NCI-H146 treated with DMSO at 0.1 percent for 48 hours (cell line): ENCODE measurements at regions not wholly inside any gene's neighbourhood (a gene's known extent, or its start where the extent isn't known, plus 50 kb on each side); places are given as distances from the start of the nearest gene placed in this dataset.
"Not testable (repeated sequence)": the region's sequence is repeated elsewhere in the genome, so short reads cannot be mapped to it uniquely, and the experiment has no call there.

Experiments
- DNase-seq: peaks from one replicate; lab custom pipeline; 2025; ENCODE audit not compliant: unreplicated experiment; lab: John Stamatoyannopoulos, UW

DNA sequence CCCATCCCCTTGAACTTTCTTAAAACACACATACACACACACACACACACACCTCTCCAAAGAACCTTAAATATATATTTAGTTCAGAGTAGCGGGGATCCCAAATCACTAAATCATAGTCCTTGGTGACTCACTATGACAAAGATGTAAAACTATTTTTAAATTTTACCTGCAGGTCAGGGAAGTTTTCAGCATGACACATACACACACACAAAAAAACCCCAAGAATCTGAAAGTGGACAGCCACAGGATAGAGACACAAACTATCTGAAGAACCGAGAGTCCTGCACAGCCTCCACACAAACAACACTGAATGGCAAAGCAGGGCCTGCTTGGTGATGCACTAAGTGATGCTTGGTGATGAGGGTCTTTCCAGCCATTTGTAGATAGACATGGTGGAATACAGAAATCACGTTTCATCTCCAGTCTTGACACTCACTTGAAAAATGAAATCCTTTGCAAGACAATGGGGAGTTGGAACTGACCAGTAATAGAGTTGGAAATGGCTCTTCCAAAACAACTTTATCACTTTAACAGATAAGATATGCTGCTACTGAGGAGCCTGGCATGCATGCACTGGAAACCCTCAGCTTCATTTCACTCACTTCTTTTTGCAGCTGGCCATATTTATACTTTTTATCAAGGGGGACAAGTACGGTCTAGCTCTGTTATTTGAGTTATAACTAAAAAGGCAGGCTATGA is 307.3 kb downstream of the RAPGEF2 start:
- DNase-seq = no peak

DNA sequence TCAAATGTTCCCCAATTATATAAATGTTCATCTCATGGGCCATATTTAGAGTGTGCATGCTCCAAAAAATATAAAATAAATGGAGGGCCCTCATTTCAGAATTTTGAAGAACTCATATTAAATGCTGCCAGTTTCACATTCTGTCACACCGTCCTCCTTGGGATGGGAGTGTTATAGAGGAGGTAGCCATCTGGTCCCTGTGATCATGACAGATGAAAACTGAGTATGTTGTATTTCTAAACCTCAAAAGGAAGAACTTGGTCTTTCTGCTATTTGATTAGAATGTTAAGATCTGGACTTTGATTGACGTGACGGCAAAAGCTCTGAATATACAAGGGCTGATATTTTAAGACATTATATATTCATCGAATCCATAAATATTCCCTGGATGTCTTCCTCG is 308.0 kb downstream of the RAPGEF2 start:
- no peak for DNase-seq

DNA sequence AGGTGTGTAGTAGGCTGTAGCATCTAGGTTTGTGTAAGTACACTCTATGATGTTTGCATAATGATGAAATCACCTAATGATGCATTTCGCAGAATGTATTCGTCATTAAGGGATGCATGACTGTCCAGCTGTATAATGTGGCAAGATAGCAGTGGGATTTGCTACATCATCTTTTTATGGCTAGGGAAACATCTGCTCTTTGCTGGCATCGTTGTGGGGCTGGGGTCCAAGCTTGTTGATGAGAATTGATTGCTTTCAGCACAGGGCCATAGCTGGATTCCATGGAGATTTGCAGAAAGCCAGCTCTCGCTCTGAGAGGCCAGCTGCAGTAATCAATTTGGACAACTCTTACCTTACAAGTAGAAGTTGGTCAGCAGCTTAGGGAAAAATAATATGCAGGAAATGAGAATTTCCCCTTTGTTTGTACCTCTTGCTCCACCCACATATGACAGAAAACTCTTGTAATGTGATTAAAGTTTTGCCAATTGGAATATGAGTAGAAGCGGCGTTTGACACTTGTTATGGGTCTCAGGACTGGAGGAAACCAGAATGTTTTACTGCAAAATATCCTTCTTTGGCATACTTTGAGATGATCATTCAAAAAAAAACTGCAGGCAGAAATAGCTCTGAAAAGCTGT is 310.5 kb downstream of the RAPGEF2 start:
- no peak for DNase-seq

DNA sequence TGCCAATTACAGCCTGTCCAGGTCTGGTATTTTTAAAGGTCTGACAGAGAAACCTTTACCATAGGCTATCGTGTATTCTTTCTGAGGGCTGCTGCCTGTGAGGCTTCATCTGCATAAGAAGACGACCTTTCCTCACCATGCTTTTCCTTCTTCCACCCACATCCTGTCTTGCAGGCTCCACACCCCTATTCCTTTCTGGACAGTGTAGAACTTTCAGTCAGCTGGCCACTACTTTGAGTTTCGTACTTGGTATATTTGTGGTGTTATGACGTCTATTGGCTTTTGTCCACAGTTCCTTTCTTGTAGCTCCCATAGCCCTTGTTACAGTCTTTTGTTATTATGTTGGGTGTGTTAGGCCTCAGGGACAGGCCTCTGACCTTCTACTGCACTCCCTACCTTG is 311.4 kb downstream of the RAPGEF2 start:
- DNase-seq = no peak

DNA sequence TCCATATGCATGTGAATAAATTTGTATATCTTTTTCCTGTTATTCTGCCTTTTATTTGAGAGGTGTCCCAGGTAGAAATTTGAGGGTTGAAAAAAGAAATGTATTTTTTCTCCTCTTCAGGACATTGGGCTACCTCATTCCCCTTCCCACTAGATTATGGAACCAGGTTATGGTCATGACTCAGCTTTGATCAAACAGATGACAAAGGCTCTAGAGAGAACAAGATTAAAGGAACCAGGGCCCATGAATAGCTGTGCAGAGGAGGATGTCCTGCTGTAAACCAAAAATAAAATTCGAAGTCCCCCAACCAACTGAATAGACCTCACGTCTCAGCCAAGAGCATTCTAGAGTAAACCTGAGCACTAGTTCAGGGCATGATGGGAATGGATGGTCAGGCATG is 313.2 kb downstream of the RAPGEF2 start:
- DNase-seq = no peak

DNA sequence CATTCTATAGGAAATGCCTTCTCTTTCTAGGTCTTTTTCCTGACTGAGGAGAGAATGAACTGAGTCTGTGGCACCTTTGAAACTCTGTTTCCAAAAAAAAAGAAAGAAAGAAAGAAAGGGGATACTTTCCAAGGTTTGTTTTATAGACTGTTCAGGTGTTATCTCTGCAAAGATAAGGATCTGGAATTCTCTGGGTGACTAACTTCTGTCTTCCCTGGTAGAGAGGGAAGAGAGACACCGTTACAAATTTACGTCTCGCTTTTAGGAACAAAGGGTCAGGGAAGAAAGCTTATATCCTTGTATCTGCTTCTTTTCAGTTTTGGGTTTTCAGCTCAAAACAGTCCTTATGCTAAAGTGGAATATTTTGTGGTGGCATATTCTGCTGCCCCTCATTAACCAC is 314.1 kb downstream of the RAPGEF2 start:
- no peak for DNase-seq

DNA sequence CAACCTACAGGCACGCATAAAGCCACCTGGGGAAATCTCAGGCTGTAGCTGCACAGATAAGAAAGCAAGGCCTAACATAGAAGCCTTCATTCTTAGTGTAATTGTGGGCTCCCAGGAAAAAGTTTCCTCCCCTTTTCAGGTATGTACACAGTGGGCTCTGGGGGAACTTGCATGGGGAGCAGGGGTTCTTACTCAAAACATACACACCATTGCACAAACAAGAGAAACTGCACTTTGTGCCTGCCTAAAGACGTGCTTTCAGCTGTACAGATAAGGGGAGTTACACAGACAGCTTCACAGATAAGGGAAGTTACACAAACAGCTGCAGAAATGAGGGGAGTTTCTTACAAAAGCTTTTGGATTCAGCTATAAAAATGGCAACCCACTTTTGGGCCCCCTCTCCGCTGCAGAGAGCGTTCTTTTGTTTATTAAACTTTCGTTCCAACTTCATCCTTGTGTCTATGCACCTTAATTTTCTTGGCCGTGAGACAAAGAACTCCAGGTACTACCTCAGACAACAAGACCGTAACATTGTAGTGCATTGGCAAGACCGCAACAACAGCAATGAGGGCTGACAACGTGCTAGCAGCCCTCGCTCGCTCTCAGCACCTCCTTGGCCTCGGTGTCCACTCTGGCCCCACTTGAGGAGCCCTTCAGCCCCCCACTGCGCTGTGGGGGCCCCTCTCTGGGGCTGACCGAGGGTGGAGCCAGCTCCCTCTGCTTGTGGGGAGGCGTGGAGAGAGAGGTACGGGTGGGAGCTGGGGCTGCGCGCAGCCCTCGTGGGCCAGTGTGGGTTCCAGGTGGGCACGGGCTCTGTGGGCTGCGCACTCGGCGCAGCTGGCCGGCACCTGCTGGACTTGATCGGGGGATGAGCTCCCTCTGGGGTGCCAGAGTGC is 317.5 kb downstream of the RAPGEF2 start:
- DNase-seq = no peak

DNA sequence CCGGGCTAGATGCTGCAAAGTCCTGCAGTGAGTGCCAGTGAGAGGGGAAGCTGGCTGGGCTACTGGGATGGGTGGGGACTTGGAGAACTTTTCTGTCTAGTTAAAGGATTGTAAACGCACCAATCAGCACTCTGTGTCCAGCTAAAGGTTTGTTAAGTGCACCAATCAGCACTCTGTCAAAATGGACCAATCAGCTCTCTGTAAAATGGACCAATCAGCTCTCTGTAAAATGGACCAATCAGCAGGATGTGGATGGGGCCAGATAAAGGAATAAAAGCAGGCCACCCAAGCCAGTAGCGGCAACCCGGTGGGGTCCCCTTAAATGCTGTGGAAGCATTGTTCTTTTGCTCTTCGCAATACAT is 318.2 kb downstream of the RAPGEF2 start:
- DNase-seq = not testable (repeated sequence)

DNA sequence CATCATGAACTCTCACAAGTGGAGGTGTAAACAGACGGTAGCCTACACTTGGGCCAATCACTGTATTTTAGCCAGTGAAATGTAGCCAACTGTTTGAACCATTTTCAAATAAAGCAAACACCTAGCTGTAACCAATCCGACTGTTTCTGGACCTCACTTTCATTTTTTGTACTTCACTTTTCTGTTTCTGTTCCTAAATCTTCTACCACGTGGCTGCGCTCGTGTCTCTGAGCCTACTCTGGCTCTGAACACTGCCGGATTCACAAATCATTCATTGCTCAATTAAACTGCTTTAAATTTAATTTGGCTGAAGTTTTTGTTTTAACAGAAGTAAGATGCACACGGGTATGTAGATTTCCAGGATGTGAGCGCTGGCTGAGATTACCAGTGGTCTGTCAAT is 319.1 kb downstream of the RAPGEF2 start:
- no peak for DNase-seq

DNA sequence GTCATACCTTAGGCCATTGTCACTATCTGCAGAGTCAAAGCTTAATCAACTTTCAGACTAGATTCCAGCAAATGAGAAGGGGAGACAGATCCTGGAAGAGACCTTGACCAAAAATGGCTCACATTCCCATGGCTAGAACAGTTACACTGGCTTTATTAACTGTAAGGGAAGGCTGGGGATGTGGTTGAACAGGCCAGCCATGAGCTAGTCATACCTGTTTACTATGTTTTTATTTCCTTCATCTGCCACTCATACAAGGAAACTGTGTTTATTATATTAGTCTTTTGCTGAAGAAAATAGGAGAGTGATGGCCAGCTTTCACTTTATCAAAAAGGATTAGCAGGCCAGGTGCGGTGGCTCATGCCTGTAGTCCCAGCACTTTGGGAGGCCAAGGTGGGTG is 319.7 kb downstream of the RAPGEF2 start:
- DNase-seq = no peak

DNA sequence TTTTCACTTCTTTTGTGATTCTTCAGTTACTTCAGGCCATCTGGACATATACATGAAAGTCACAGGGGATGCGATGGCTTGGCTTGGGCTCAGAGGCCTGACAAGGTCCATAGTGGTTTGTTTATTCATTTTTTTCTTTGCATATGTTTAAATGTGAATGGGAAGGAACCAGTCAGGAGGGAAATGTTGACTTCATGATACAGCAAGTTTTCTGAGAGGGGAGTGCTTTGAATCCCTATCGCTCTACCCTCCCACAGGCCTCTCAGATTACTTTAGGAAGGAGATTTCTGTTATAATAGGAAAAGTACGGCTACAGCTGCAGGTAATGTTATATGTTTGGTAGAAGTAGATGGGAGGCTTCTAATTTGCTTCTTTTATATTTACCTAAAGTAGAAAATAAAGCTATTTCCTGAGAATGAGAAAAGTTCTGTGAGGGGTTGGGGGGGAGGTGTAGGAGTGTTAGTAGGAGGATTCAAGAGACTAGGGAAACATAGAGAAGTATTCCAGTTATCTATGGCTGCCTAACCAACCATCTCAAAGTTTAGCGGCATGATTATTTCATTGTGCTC is 322.9 kb downstream of the RAPGEF2 start:
- no peak for DNase-seq

DNA sequence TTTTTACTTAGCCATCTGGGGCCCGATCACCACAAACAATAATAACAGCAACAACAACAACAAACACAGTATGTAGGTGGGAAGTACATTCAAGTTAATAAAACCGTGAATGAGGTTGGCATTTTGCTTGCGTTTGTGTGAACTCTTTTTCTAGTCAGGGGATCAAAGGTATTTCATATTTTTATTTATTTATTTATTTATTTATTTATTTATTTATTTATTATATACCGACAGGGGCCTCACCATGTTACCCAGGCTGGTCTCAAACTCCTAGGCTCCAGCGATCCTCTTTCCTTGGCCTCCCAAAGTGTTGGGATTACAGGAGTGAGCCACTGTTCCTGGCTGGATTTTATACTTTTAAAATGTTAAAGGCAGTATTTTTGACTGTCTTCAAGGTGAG is 325.4 kb downstream of the RAPGEF2 start:
- DNase-seq = no peak

DNA sequence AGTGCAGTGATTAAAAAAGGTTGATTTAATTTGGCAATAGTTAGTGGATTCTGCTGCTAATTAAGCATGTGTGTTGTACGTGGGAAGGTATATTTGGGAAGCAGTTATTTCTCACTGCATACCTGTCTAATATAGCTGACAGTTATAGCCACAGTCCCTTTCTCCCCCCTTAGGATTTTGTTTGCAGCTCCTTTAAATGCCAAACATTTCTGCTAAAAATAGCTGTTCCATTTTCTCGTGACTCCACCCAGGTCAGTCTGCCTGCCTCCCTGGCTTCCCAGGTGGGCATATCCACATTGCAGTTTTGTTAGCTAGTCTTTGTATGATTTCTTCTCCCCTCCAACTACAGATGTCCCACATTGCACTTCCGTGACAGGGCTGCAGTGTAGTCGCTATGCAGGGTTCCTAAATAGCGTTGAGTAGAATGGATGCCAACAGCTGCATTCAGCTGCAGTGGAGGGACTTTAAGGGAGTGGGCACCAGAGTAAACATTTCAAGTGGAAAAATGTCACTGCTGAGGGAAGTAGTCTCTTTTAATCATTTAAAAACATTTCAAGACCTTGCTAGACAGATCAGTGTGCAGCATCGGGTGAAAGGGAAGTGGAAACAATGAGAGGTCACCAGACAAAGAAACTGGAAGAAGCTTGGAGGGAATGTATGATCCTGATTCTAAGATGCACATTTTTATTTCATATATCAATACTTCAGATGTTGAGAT is 326.3 kb downstream of the RAPGEF2 start:
- DNase-seq = no peak

DNA sequence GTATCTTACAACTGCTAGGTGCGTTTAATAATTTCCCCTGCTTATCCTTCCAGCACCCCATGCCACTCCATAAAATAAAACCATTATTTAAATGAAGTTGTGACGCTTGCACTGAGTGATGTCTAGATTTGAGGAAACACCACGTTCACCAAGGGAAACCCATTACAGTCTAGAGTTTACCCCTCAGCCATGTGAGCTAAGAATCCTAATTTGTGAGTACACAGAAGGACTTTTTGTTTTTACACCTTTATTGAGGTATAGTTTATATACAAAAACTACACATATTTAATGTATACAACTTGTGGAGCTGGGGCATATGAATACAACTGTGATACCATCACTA is 326.8 kb downstream of the RAPGEF2 start:
- DNase-seq = no peak

DNA sequence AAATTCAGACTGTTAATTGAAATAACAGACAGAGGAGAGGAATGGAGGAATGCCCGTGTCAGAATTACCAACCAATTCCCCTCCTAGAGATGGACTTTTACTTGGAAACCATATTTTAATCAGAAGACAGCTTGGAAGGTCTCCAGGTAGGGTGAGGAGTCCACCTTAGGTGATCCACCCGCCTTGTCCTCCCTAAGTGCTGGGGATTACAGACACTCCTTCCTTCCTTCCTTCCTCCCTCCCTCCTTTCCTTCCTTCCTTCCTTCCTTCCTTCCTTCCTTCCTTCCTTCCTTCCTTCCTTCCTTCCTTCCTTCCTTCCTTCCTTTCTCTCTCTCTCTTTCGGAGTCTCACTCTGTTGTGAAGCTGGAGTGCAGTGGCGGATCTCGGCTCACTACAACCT is 328.0 kb downstream of the RAPGEF2 start:
- no peak for DNase-seq

DNA sequence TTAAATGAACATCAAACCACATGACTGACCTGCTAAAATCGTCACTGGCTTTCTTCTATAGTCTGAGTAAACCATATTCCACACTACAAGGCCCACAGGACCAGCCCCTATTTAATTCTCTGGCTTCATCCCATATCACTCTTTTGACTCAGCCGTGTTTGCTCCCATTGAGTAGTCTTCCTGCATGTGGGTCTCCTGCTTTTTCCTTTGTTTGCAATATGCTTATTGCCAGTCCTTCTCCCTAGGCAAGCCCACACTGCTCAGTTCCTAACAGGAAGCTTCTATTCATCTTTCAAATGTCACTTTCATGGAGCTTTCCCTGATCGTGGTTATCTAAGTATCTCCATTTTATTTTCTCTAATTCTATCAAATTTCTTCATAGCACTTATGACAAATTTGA is 329.6 kb downstream of the RAPGEF2 start:
- no peak for DNase-seq

DNA sequence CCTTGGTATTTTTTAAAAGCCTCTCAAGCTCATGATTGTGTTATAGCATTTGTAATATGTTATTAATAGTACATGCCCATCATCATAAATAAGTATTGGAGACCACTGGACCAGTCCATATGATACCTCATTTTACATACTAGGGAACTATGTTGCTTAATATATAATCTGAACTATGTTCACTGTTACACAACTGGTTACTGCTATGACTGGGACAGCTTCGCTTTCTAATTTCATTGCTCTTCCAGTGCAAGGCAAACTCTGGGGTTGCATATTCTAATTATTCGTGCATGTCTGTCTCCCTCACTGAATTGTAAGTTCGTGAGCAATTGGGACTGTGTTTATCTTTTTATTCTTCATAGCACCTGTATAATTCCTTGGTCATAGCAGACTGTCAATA is 330.5 kb downstream of the RAPGEF2 start:
- no peak for DNase-seq

DNA sequence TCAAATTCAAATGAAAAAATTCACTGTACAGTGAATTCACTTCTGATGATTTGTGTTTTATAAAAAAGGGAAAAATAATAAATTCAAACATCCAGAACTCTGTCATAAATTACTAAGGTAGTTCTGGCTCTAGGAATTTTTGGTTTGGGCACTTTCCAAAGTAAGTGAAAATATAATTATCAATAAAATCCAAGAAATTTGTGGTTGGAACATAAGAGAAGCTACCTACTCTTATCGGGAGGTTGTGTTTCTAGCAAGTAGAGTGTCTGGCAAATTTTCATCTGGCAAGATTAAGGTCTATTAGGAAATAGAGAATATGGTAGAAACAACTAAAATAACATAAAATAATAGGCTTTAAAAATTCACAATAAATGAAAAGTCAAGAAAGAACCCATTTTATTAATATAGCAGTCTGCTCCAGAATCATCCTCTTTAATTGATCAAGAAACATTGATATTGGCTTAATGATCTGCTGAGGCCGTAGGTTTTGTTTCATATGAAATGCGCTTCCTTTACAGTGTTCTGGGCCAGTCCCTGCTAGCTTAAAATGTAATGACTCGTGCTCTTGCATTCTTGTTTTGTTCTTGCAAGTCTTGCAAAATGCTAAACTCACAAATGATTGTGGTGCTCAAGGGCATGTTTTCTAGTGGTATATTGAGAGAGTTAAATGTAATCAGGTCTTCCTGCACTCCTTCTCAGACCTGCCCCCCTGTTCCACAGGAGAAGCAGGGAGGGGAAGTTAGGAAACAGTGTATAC is 331.4 kb downstream of the RAPGEF2 start:
- no peak for DNase-seq

DNA sequence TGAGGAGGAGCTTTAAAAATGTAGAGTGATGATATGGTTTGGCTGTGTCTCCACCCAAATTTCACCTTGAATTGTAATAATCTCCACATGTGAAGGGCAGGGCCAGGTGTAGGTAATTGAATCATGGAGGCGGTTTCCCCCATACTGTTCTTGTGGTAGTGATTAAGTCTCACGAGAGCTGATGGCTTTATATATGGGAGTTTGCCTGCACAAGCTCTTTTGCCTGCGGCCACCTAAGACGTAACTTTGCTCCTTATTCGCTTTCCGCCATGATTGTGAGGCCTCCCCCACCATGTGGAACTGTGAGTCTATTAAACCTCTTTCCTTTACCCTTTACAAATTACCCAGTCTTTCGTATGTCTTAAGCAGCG is 332.0 kb downstream of the RAPGEF2 start:
- DNase-seq = no peak

DNA sequence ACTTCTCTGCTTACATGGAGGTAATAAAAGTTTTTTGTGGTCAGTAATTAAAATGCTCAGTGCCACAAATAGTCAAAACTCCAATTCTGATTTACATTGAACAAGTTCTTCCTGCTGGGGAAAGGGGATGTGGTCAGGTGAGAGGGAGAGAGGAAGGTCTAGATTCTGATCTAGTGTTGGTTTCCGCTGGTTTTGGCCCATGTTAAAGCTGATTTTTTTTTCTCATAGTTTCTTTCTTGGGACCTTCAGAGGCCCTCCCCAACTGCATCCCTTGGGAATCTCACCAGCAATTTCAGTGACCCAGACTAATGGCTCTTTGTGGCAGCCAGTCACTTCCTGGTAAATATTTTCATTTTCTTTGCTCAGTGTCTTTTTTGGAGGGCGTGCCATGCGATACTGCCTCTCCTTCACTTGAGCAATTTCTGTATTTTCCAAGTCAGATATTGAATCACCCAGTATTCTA is 332.7 kb downstream of the RAPGEF2 start:
- no peak for DNase-seq

DNA sequence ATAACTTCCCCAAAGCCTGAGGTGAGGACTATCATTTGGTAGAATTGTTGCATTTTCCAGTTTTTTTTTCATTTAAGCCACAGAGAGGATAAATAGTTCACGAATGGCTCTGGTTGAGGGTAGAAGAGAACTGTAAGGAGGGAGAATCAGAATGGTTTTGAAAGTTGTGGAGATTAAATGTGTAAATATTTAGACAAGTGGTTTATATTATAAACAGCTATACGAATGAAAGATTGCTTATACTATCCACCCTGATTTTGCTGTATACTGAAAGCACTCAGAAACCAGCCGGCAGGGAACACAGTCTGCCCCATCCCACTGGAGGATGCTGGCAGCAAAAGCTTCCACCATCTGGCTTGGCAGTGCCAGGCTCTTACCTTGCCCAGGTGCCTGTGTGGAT is 341.1 kb downstream of the RAPGEF2 start:
- DNase-seq = no peak
